Sigmoid colon (tissue), 6 donors: ENCODE measurements at regions not wholly inside any gene's neighbourhood (a gene's known extent, or its start where the extent isn't known, plus 50 kb on each side); places are given as distances from the start of the nearest gene placed in this dataset.

Experiments used
- DNase-seq: peaks from one replicate; pipeline ENCODE4 v3.0.0-alpha.2; 2019
- H3K27ac ChIP-seq, 4 donors: fragments of 200-600 bp; sonication (generic); one replicate each; pipeline ENCODE4 v1.5.1; 2016 to 2019; ENCODE audit warnings: mild to moderate bottlenecking in 1 of 4
- H3K27me3 ChIP-seq, 3 donors: fragments of 200-600 bp; sonication (generic); one replicate each; pipeline ENCODE4 v1.5.1; 2019; ENCODE audit warnings: mild to moderate bottlenecking in 1 of 3
- H3K36me3 ChIP-seq, 4 donors: fragments of 200-600 bp; sonication (generic); one replicate each; pipeline ENCODE4 v1.5.1; 2016 to 2019
- H3K4me1 ChIP-seq, 4 donors: fragments of 200-600 bp; sonication (generic); one replicate each; pipeline ENCODE4 v1.5.1; 2017 to 2019
- H3K4me3 ChIP-seq, 4 donors: fragments of 200-600 bp; sonication (generic); one replicate each; pipeline ENCODE4 v1.5.1; 2017 to 2019; ENCODE audit warnings: mild to moderate bottlenecking in 2 of 4, moderate library complexity in 1 of 4
- H3K9me3 ChIP-seq, 4 donors: fragments of 200-600 bp in 3 of 4; sonication (generic) in 3 of 4; one replicate each; pipeline versions ENCODE4 v1.5.1 to v1.6.1; 2013 to 2019
- CTCF ChIP-seq, 4 experiments: fragments of 450-650 bp in 3 of 4; fragments of 200-600 bp in 1 of 4; IDR thresholded peaks; one replicate each; pipeline ENCODE4 v1.5.1; 2016 to 2019; ENCODE audit warnings: antibody characterized with exemption in 4 of 4, mild to moderate bottlenecking in 3 of 4, moderate library complexity in 2 of 4
- EP300 ChIP-seq, 4 donors: sonication (generic); formaldehyde crosslinking; IDR thresholded peaks; one replicate each; pipeline ENCODE4 v1.6.1; 2017; ENCODE audit warnings: antibody characterized with exemption in 4 of 4
- POLR2A ChIP-seq, 2 donors: fragments of 450-650 bp; IDR thresholded peaks; one replicate each; pipeline ENCODE4 v1.6.1; 2016; ENCODE audit warnings: antibody characterized with exemption in 2 of 2, mild to moderate bottlenecking in 2 of 2, moderate library complexity in 2 of 2
- POLR2AphosphoS5 ChIP-seq, 4 donors: sonication (generic); formaldehyde crosslinking; IDR thresholded peaks; one replicate each; pipeline ENCODE4 v1.6.1; 2017; ENCODE audit warnings: antibody characterized with exemption in 4 of 4
- WGBS, 2 donors: extraction: QIAGEN DNeasy Blood & Tissue Kit; methylation state at CpG; one replicate each; pipeline ENCODE4 v1.1.7; 2013; 5-methylcytosine and 5-hydroxymethylcytosine counted together
- intact Hi-C: fragments of 100-400 bp; cut with DNase I; formaldehyde crosslinking; loops from one replicate; pipeline ENCODE4 v1.15.1; 2023
- donor health status: healthy with polysubstance abuse.
- donor health status: healthy.

GRCh38 chr6:109243863-109244825 lies 138.1 kb downstream of the CD164 start:
- no peaks in the 10 kb centered on the region for H3K27me3 ChIP-seq
- WGBS, 2 donors, result 74 to 85% methylated on average over 7 of the region's 7 CpGs
- no peak for DNase-seq
- H3K36me3 ChIP-seq, result no peaks in the 10 kb centered on the region
- H3K4me1 ChIP-seq, result no peaks in the 10 kb centered on the region
- intact Hi-C loops, result no loop called here
- no peak overlapping the region for H3K4me3 ChIP-seq
- no peak overlapping the region for H3K27ac ChIP-seq
- H3K9me3 ChIP-seq, result no peaks in the 10 kb centered on the region
- TF ChIP-seq CTCF (IDR thresholded peaks at IDR 0.05) (no peak), POLR2A (IDR thresholded peaks at IDR 0.05) (no peak), POLR2AphosphoS5 (IDR thresholded peaks at IDR 0.05) (no peak), EP300 (IDR thresholded peaks at IDR 0.05) (no peak)

- TF ChIP-seq EP300 (IDR thresholded peaks at IDR 0.05) (no peak), POLR2A (IDR thresholded peaks at IDR 0.05) (no peak), POLR2AphosphoS5 (IDR thresholded peaks at IDR 0.05) (no peak), CTCF (IDR thresholded peaks at IDR 0.05) (no peak)
- Histone ChIP-seq H3K27me3 (no peaks in the 10 kb centered on the region), H3K36me3 (no peaks in the 10 kb centered on the region), H3K9me3 (no peaks in the 10 kb centered on the region), H3K27ac (no peak overlapping the region), H3K4me3 (no peak overlapping the region), H3K4me1 (no peaks in the 10 kb centered on the region)
- no peak for DNase-seq
- intact Hi-C loops, result no loop called here
- 94 to 96% methylated on average over 3 of the region's 3 CpGs for WGBS, 2 donors
Measured at GRCh38 chr6:109242925-109243324, 139.3 kb downstream of the CD164 start.

- Histone ChIP-seq H3K36me3 (no peaks in the 10 kb centered on the region), H3K27ac (no peak overlapping the region), H3K27me3 (no peaks in the 10 kb centered on the region), H3K4me1 (no peaks in the 10 kb centered on the region), H3K4me3 (no peak overlapping the region), H3K9me3 (no peaks in the 10 kb centered on the region)
- intact Hi-C loops, result no loop called here
- DNase-seq, result no peak
- no peak for TF ChIP-seq POLR2AphosphoS5 (IDR thresholded peaks at IDR 0.05)
- no peak for TF ChIP-seq EP300 (IDR thresholded peaks at IDR 0.05)
- 76 to 82% methylated on average over 2 of the region's 2 CpGs for WGBS, 2 donors
Measured at GRCh38 chr6:109242029-109242428, 140.2 kb downstream of the CD164 start.

- Histone ChIP-seq H3K27ac (no peak overlapping the region), H3K4me3 (no peak overlapping the region), H3K9me3 (no peaks in the 10 kb centered on the region), H3K36me3 (no peaks in the 10 kb centered on the region), H3K4me1 (no peaks in the 10 kb centered on the region), H3K27me3 (no peaks in the 10 kb centered on the region)
- TF ChIP-seq EP300 (IDR thresholded peaks at IDR 0.05) (no peak), CTCF (IDR thresholded peaks at IDR 0.05) (no peak), POLR2AphosphoS5 (IDR thresholded peaks at IDR 0.05) (no peak), POLR2A (IDR thresholded peaks at IDR 0.05) (no peak)
- DNase-seq, result no peak
- intact Hi-C loops, result no loop called here
- WGBS, 2 donors, result 88 to 95% methylated on average over 2 of the region's 2 CpGs
Measured at GRCh38 chr6:109241199-109241598, 141.1 kb downstream of the CD164 start.

- H3K4me1 ChIP-seq, result peaks cover 0 to 3% (median 0%) of the 10 kb centered on the region in 4 donors
- H3K4me3 ChIP-seq, result no peak overlapping the region
- intact Hi-C loops, result no loop called here
- H3K36me3 ChIP-seq, result no peaks in the 10 kb centered on the region
- H3K27ac ChIP-seq, result peak overlapping the region in 3 of 4 donors; percentile 3 to 14 (median 3)
- no peaks in the 10 kb centered on the region for H3K27me3 ChIP-seq
- no peaks in the 10 kb centered on the region for H3K9me3 ChIP-seq
- WGBS, 2 donors, result 67 to 70% methylated on average over 7 of the region's 7 CpGs
- no peak for DNase-seq
- TF ChIP-seq POLR2AphosphoS5 (IDR thresholded peaks at IDR 0.05) (no peak), CTCF (IDR thresholded peaks at IDR 0.05) (no peak), POLR2A (IDR thresholded peaks at IDR 0.05) (no peak), EP300 (IDR thresholded peaks at IDR 0.05) (no peak)
Measured at GRCh38 chr6:109240370-109241084, 141.7 kb downstream of the CD164 start.
